Adrenal gland (tissue), 9 donors: ENCODE measurements at regions not wholly inside any gene's neighbourhood (a gene's known extent, or its start where the extent isn't known, plus 50 kb on each side); places are given as distances from the start of the nearest gene placed in this dataset.

ENCODE experiments used
- DNase-seq, 7 donors: peaks; one replicate each; pipeline ENCODE4 v3.0.0-alpha.2; 2019 to 2020
- H3K27ac ChIP-seq, 5 donors: fragments of 200-600 bp; sonication (generic) in 4 of 5; 1 replicate in 3 of 5; 2 replicates in 2 of 5; pipeline versions ENCODE4 v1.5.1 to v1.8.0; 2016 to 2020; ENCODE audit warnings: mild to moderate bottlenecking in 1 of 5
- H3K27me3 ChIP-seq: fragments of 200-600 bp; 2 replicates; pipeline ENCODE4 v1.8.0; 2021
- H3K36me3 ChIP-seq, 2 donors: fragments of 200-600 bp; replicated peaks in 1 of 2; 1 replicate in 1 of 2; 2 replicates in 1 of 2; pipeline versions ENCODE4 v1.5.1 to v1.8.0; 2018 to 2022
- H3K4me1 ChIP-seq, 2 donors: fragments of 200-600 bp; replicated peaks in 1 of 2; 1 replicate in 1 of 2; 2 replicates in 1 of 2; pipeline versions ENCODE4 v1.5.1 to v1.8.0; 2018 to 2021
- H3K4me3 ChIP-seq, 4 donors: fragments of 200-600 bp; sonication (generic) in 3 of 4; one replicate each; pipeline ENCODE4 v1.5.1; 2016 to 2018
- H3K9me3 ChIP-seq, 3 donors: fragments of 200-600 bp; sonication (generic) in 1 of 3; replicated peaks in 1 of 3; 1 replicate in 2 of 3; 2 replicates in 1 of 3; pipeline versions ENCODE4 v1.5.1 to v1.8.0; 2016 to 2021
- CTCF ChIP-seq, 6 experiments: fragments of 450-650 bp in 4 of 6; fragments of 200-600 bp in 2 of 6; sonication (generic) in 1 of 6; IDR thresholded peaks; 1 replicate in 5 of 6; 2 replicates in 1 of 6; pipeline versions ENCODE4 v1.5.1 to v1.8.0; 2016 to 2021; ENCODE audit warnings: antibody characterized with exemption in 6 of 6, mild to moderate bottlenecking in 2 of 6, moderate library complexity in 1 of 6
- POLR2A ChIP-seq, 2 donors: fragments of 450-650 bp; IDR thresholded peaks; one replicate each; pipeline ENCODE4 v1.6.1; 2017; ENCODE audit warnings: antibody characterized with exemption in 2 of 2, mild to moderate bottlenecking in 2 of 2, moderate library complexity in 1 of 2
- WGBS, 4 donors: extraction: QIAGEN DNeasy Blood & Tissue Kit in 2 of 4; methylation state at CpG; one replicate each; pipeline versions ENCODE4 v1.1.5 to v1.1.7; 2013 to 2017; 5-methylcytosine and 5-hydroxymethylcytosine counted together
- intact Hi-C, 2 donors: fragments of 100-400 bp; cut with DNase I; formaldehyde crosslinking; loops; one replicate each; pipeline versions ENCODE4 v1.14.1 to v1.15.0; 2022 to 2023
- donor health status: healthy with polysubstance abuse.
- donor health status: Bipolar disorder and iron deficiency.
- donor health status: DM: yes; HTN: yes; CAD: no.
- donor health status: DM: no; HTN: no; CAD: no.
- donor health status: DM: no; HTN: no; CAD: no.

DNA sequence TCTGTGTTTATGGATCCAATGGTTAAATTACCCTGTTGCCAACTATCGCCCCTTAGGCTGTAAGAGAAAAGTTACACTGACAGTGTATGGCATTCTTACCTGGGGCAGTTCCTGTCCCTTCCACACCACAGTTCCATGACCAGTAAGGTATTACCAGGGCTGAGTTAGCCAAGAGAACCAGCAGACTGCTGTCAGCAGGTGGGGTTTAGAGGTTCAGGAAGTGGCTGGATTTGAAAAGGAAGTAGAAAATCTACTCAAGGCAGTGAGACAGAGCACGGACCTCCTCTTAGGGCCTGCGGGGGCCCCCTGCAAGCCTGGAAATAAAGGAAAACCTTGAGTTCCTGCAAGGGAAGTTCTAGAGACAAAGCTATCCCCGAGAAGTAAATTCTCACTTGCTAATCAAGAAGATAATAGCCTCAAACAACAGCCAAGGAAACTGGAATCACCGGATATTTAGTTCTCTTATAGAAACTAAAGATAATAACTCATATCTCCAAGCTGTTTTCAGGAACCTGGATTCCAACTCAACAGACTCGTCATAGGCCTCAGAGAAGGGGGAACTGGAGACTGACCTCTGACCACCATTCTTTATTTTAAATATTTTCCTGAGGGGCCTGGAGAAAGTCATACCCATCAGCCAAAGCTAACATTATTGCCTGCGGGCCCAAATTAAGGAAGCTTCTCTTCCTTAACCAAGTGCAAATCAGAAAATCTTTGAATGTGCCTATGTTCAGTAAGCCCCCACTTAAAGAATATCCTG, 161.7 kb downstream of the ANXA2 start:
- Histone ChIP-seq H3K9me3 (no peaks in the 10 kb centered on the region), H3K27ac (no peak overlapping the region), H3K36me3 (no peaks in the 10 kb centered on the region), H3K27me3 (peaks cover 4% of the 10 kb centered on the region), H3K4me1 (no peaks in the 10 kb centered on the region), H3K4me3 (no peak overlapping the region)
- DNase-seq, result no peak
- intact Hi-C loops, result no loop called here
- no peak for TF ChIP-seq POLR2A (IDR thresholded peaks at IDR 0.05)
- no peak for TF ChIP-seq CTCF (IDR thresholded peaks at IDR 0.05)
- WGBS, 4 donors, result 53 to 58% (median 54%) methylated on average over 7 of the region's 7 CpGs

GRCh38 chr15:60237446-60237845, 160.3 kb downstream of the ANXA2 start:
- TF ChIP-seq POLR2A (IDR thresholded peaks at IDR 0.05) (no peak), CTCF (IDR thresholded peaks at IDR 0.05) (no peak)
- DNase-seq, result no peak
- no peak overlapping the region for H3K4me3 ChIP-seq
- H3K9me3 ChIP-seq, result no peaks in the 10 kb centered on the region
- no peaks in the 10 kb centered on the region for H3K36me3 ChIP-seq
- intact Hi-C loops, result no loop called here
- no peak overlapping the region for H3K27ac ChIP-seq
- H3K4me1 ChIP-seq, result no peaks in the 10 kb centered on the region
- no peaks in the 10 kb centered on the region for H3K27me3 ChIP-seq
- 67 to 73% (median 70%) methylated on average over 6 to 8 of the region's 8 CpGs for WGBS, 4 donors

DNA sequence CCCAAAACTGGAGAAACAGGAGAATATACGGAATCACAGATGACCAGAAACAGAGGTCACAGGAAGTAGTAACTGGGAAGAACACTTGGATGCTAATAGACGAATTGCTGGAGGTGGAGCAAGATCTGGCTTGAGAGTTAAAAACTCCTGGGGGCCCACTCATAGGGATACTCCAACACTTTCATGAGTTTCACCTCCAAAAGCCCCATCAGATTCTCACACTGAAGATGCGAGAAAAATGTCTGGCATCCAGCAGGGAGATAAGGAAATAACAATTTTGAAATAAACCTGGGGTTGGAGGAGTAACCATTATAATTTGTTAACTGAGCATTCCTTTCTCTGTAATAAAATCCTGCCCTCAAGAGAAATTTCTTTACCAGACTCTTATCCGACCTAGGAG, 154.0 kb downstream of the ANXA2 start:
- Histone ChIP-seq H3K4me1 (no peaks in the 10 kb centered on the region), H3K4me3 (no peak overlapping the region), H3K27me3 (no peaks in the 10 kb centered on the region), H3K9me3 (no peaks in the 10 kb centered on the region), H3K36me3 (no peaks in the 10 kb centered on the region), H3K27ac (no peak overlapping the region)
- DNase-seq, result no peak
- 52 to 66% (median 61%) methylated on average over 4 of the region's 4 CpGs for WGBS, 4 donors
- intact Hi-C loops, result no loop called here
- TF ChIP-seq POLR2A (IDR thresholded peaks at IDR 0.05) (no peak), CTCF (IDR thresholded peaks at IDR 0.05) (no peak)

- no peak for TF ChIP-seq CTCF (IDR thresholded peaks at IDR 0.05)
- TF ChIP-seq POLR2A (IDR thresholded peaks at IDR 0.05), result no peak
- H3K27ac ChIP-seq, result no peak overlapping the region
- H3K27me3 ChIP-seq, result no peaks in the 10 kb centered on the region
- no peaks in the 10 kb centered on the region for H3K4me1 ChIP-seq
- DNase-seq, result no peak
- intact Hi-C loops, result no loop called here
- no peak overlapping the region for H3K4me3 ChIP-seq
- H3K36me3 ChIP-seq, result no peaks in the 10 kb centered on the region
- H3K9me3 ChIP-seq, result no peaks in the 10 kb centered on the region
These were observed 153.0 kb downstream of the ANXA2 start for GRCh38 chr15:60244813-60245212.
